SK-N-SH (cell line): ENCODE measurements at regions not wholly inside any gene's neighbourhood (a gene's known extent, or its start where the extent isn't known, plus 50 kb on each side); places are given as distances from the start of the nearest gene placed in this dataset.

ENCODE experiments used
- CTCF ChIA-PET: fragments of 300-600, 350-600 bp; formaldehyde crosslinking; extraction: SDS; loops from one replicate; lab custom pipeline; 2021; lab: Yijun Ruan, JAX
- POLR2A ChIA-PET: fragments of 350-600 bp; sonication (Branson Sonifier 250); formaldehyde crosslinking; extraction: SDS; loops from one replicate; lab custom pipeline; 2020; ENCODE audit warnings: antibody characterized with exemption, inconsistent platforms; lab: Yijun Ruan, JAX
- DNase-seq: peaks from one replicate; pipeline ENCODE4 v3.0.0; 2012
- H2AFZ ChIP-seq: fragments of 200-600 bp; sonication (generic); 2 replicates; pipeline ENCODE4 v1.8.1; 2016; ENCODE audit warnings: antibody characterized with exemption, mild to moderate bottlenecking, low read depth
- H3F3A ChIP-seq: fragments of 200-600 bp; sonication (generic); replicated peaks from 2 replicates; pipeline ENCODE3; 2016; ENCODE audit warnings: antibody characterized with exemption, mild to moderate bottlenecking; ENCODE audit not compliant: insufficient read depth
- H3K27ac ChIP-seq, 2 experiments: fragments of 200-500 bp in 1 of 2; fragments of 200-600 bp in 1 of 2; sonication (Bioruptor generic) in 1 of 2; sonication (generic), shearing (Covaris generic) in 1 of 2; 2 replicates each; pipeline versions ENCODE4 v1.5.1 to v1.6.1; 2014 to 2016; ENCODE audit warnings: low read depth in 2 of 2, inconsistent platforms in 1 of 2, low read length in 1 of 2, mild to moderate bottlenecking in 1 of 2, mixed read lengths in 1 of 2
- H3K27me3 ChIP-seq: fragments of 200-600 bp; sonication (generic), shearing (Covaris generic); 2 replicates; pipeline ENCODE4 v1.6.1; 2016; ENCODE audit warnings: mixed run types; ENCODE audit not compliant: insufficient read depth
- H3K36me3 ChIP-seq, 2 experiments: fragments of 200-500 bp in 1 of 2; fragments of 200-600 bp in 1 of 2; sonication (Bioruptor generic) in 1 of 2; sonication (generic) in 1 of 2; replicated peaks in 1 of 2; 2 replicates each; pipeline versions ENCODE3 to v1.5.1; 2014 to 2016; ENCODE audit warnings: low read length in 1 of 2, mild to moderate bottlenecking in 1 of 2; ENCODE audit not compliant: insufficient read depth in 2 of 2, control insufficient read depth in 1 of 2
- H3K4me1 ChIP-seq, 2 experiments: fragments of 200-500 bp in 1 of 2; fragments of 200-600 bp in 1 of 2; sonication (Bioruptor generic) in 1 of 2; sonication (generic), shearing (Covaris generic) in 1 of 2; 2 replicates each; pipeline versions ENCODE4 v1.5.1 to v1.6.1; 2014 to 2016; ENCODE audit warnings: low read depth in 1 of 2, low read length in 1 of 2, mixed run types in 1 of 2; ENCODE audit not compliant: insufficient read depth in 2 of 2, control insufficient read depth in 1 of 2
- H3K4me2 ChIP-seq: fragments of 200-600 bp; sonication (generic), shearing (Covaris generic); 2 replicates; pipeline ENCODE4 v1.6.1; 2017; ENCODE audit warnings: mixed run types
- H3K4me3 ChIP-seq, 2 experiments: fragments of 200-500 bp in 1 of 2; fragments of 200-600 bp in 1 of 2; sonication (Bioruptor generic) in 1 of 2; sonication (generic), shearing (Covaris generic) in 1 of 2; 2 replicates each; pipeline versions ENCODE4 v1.5.1 to v1.8.1; 2014 to 2016; ENCODE audit warnings: low read depth in 2 of 2, inconsistent platforms in 1 of 2, low read length in 1 of 2, mild to moderate bottlenecking in 1 of 2, mixed read lengths in 1 of 2, moderate library complexity in 1 of 2
- H3K79me2 ChIP-seq: fragments of 200-600 bp; sonication (generic); 2 replicates; pipeline ENCODE4 v1.8.1; 2017; ENCODE audit warnings: mild to moderate bottlenecking; ENCODE audit not compliant: insufficient read depth
- H3K9ac ChIP-seq: fragments of 200-600 bp; sonication (generic); 2 replicates; pipeline ENCODE4 v1.6.1; 2017; ENCODE audit warnings: mixed run types
- H3K9me2 ChIP-seq: fragments of 200-600 bp; sonication (generic); 2 replicates; pipeline ENCODE4 v1.6.1; 2017; ENCODE audit warnings: mixed run types
- H3K9me3 ChIP-seq: fragments of 200-600 bp; sonication (generic); 2 replicates; pipeline ENCODE4 v1.6.1; 2017; ENCODE audit warnings: mixed run types, mild to moderate bottlenecking, moderate library complexity
- H4K20me1 ChIP-seq: fragments of 200-600 bp; sonication (generic); 2 replicates; pipeline ENCODE4 v1.6.1; 2017; ENCODE audit warnings: mild to moderate bottlenecking, mixed run types; ENCODE audit not compliant: insufficient read depth
- CHD2 ChIP-seq: fragments of 150-350 bp; IDR thresholded peaks from 2 replicates; pipeline ENCODE4 v1.6.1; 2018; ENCODE audit warnings: low read length; ENCODE audit not compliant: partially characterized antibody
- CTCF ChIP-seq: fragments of 200-600 bp; sonication (generic); IDR thresholded peaks from 2 replicates; pipeline ENCODE4 v1.6.1; 2017; ENCODE audit warnings: antibody characterized with exemption, mild to moderate bottlenecking, moderate library complexity
- EZH2phosphoT487 ChIP-seq: fragments of 200-600 bp; sonication (generic); IDR thresholded peaks from 2 replicates; pipeline ENCODE4 v1.6.1; 2017; ENCODE audit warnings: low read depth, mixed run types, mild to moderate bottlenecking, antibody characterized with exemption, moderate library complexity, borderline replicate concordance
- FOSL2 ChIP-seq: IDR thresholded peaks from 2 replicates; pipeline ENCODE4 v1.4.0; 2012; ENCODE audit warnings: low read depth, mild to moderate bottlenecking, moderate library complexity, borderline replicate concordance
- FOXM1 ChIP-seq: IDR thresholded peaks from 2 replicates; pipeline ENCODE4 v1.4.0; 2012; ENCODE audit warnings: low read depth, mild to moderate bottlenecking
- IRF3 ChIP-seq: fragments of 150-350 bp; IDR thresholded peaks from 2 replicates; pipeline ENCODE4 v1.6.1; 2016; ENCODE audit warnings: mild to moderate bottlenecking, low read depth, low read length
- JUND ChIP-seq: IDR thresholded peaks from 2 replicates; pipeline ENCODE4 v1.4.0; 2012
- NFIC ChIP-seq: IDR thresholded peaks from 2 replicates; pipeline ENCODE4 v1.4.0; 2012; ENCODE audit warnings: borderline replicate concordance
- POLR2AphosphoS5 ChIP-seq: IDR thresholded peaks from 2 replicates; pipeline ENCODE4 v1.6.1; 2012; ENCODE audit warnings: low read depth, low read length
- RAD21 ChIP-seq: IDR thresholded peaks from 2 replicates; pipeline ENCODE4 v1.6.1; 2012; ENCODE audit warnings: mild to moderate bottlenecking, low read length
- RFX5 ChIP-seq: IDR thresholded peaks from 2 replicates; pipeline ENCODE4 v1.6.1; 2012; ENCODE audit warnings: mild to moderate bottlenecking, improper control_type of control experiment, low read length
- SIN3A ChIP-seq: IDR thresholded peaks from 2 replicates; pipeline ENCODE4 v1.6.1; 2012; ENCODE audit warnings: low read depth, mild to moderate bottlenecking, low read length, moderate library complexity, borderline replicate concordance
- SMC3 ChIP-seq: IDR thresholded peaks from 2 replicates; pipeline ENCODE4 v1.6.1; 2012; ENCODE audit warnings: low read depth, low read length, improper control_type of control experiment
- TAF1 ChIP-seq: IDR thresholded peaks from 2 replicates; pipeline ENCODE4 v1.6.1; 2012; ENCODE audit warnings: low read depth, mild to moderate bottlenecking, low read length, moderate library complexity, borderline replicate concordance
- ZBTB33 ChIP-seq: IDR thresholded peaks from 2 replicates; pipeline ENCODE4 v1.4.0; 2012; ENCODE audit warnings: low read depth, borderline replicate concordance
- WGBS: methylation state at CpG from one replicate; pipeline ENCODE4 v1.1.6; 2017; ENCODE audit warnings: low lambda C conversion rate; 5-methylcytosine and 5-hydroxymethylcytosine counted together
- TF ChIP-seq, protein P1 (sequence below): IDR thresholded peaks from 2 replicates; pipeline ENCODE4 v1.4.0; 2012; ENCODE audit warnings: low read depth
- TF ChIP-seq, protein P2 (sequence below): IDR thresholded peaks from 2 replicates; pipeline ENCODE4; 2012

DNA sequence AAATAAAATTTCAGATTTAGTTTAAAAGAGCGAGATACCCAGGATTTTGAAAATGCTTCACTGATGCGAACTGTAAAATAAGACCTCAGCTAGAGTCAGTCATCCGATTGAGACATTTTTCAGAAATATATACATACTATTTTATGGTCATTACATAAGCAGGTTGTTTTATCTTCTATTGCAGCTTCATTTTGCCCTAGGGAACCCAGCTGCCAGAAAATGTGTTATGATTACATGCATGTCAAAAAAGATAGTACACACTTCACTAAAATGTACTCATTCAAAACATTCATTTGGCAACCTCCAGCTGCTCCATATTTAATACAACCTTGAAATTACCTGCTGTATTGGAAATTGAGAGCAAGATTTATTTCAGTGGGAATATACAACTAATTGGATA lies 483.8 kb upstream of the SLITRK6 start:
- Histone ChIP-seq H3K27ac (no peak overlapping the region), H2AFZ (no peak overlapping the region), H3K4me2 (no peak overlapping the region), H3K27me3 (no peaks in the 10 kb centered on the region), H3K36me3 (no peaks in the 10 kb centered on the region), H4K20me1 (no peaks in the 10 kb centered on the region), H3K9me2 (no peaks in the 10 kb centered on the region), H3K79me2 (no peaks in the 10 kb centered on the region), H3K4me3 (no peak overlapping the region), H3F3A (no peaks in the 10 kb centered on the region), H3K9ac (no peak overlapping the region), H3K9me3 (no peaks in the 10 kb centered on the region), H3K4me1 (no peaks in the 10 kb centered on the region)
- no peak for DNase-seq
- TF ChIP-seq RFX5 (no peak), FOSL2 (no peak), RAD21 (no peak), POLR2AphosphoS5 (no peak), SMC3 (no peak), JUND (no peak), CTCF (no peak), NFIC (no peak), SIN3A (no peak), CHD2 (no peak), EZH2phosphoT487 (no peak), IRF3 (no peak)
- CTCF ChIA-PET = no interaction called here
- WGBS = 44% methylated on average over 3 of the region's 3 CpGs
- POLR2A ChIA-PET = no interaction called here

DNA sequence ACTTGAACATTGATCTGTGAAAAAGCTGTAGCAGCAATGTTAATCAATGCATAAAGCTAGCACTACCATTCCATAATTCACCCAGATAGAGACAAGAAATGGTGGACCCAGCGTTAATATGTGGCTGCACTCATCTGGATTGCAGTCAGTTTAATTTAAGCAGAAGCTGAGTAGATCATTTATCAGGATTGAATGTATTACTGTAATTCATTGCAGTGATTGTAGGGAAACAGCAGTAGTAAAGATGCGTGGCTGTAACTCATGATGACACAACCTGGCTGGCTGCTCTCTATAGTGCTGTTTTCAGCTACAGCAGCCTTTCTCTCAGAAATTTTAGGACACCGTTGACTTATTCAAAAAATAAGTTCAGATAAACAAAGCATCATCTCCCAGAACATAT lies 499.5 kb upstream of the SLITRK6 start:
- no peaks in the 10 kb centered on the region for H3F3A ChIP-seq
- no peaks in the 10 kb centered on the region for H3K27me3 ChIP-seq
- no peak overlapping the region for H3K9ac ChIP-seq
- CTCF ChIA-PET = no interaction called here
- WGBS = 22% methylated on average over 3 of the region's 3 CpGs
- H3K79me2 ChIP-seq = no peaks in the 10 kb centered on the region
- no peak overlapping the region for H3K4me2 ChIP-seq
- no peak overlapping the region for H3K4me3 ChIP-seq
- H3K27ac ChIP-seq = no peak overlapping the region
- POLR2A ChIA-PET = no interaction called here
- DNase-seq = peak; percentile 0
- H3K9me3 ChIP-seq = no peaks in the 10 kb centered on the region
- no peaks in the 10 kb centered on the region for H4K20me1 ChIP-seq
- no peaks in the 10 kb centered on the region for H3K36me3 ChIP-seq
- H3K9me2 ChIP-seq = no peaks in the 10 kb centered on the region
- H2AFZ ChIP-seq = no peak overlapping the region
- H3K4me1 ChIP-seq = no peaks in the 10 kb centered on the region
- TF ChIP-seq, protein P1, sequence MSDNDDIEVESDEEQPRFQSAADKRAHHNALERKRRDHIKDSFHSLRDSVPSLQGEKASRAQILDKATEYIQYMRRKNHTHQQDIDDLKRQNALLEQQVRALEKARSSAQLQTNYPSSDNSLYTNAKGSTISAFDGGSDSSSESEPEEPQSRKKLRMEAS = no peak
- TF ChIP-seq FOXM1 (no peak), ZBTB33 (no peak), CTCF (no peak), RFX5 (no peak), TAF1 (no peak), FOSL2 (no peak)
- TF ChIP-seq, protein P2, sequence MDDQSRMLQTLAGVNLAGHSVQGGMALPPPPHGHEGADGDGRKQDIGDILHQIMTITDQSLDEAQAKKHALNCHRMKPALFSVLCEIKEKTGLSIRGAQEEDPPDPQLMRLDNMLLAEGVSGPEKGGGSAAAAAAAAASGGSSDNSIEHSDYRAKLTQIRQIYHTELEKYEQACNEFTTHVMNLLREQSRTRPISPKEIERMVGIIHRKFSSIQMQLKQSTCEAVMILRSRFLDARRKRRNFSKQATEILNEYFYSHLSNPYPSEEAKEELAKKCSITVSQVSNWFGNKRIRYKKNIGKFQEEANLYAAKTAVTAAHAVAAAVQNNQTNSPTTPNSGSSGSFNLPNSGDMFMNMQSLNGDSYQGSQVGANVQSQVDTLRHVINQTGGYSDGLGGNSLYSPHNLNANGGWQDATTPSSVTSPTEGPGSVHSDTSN = no peak
